KOPT-K1 (cell line): ENCODE measurements at regions not wholly inside any gene's neighbourhood (a gene's known extent, or its start where the extent isn't known, plus 50 kb on each side); places are given as distances from the start of the nearest gene placed in this dataset.
"Not testable (repeated sequence)": the region's sequence is repeated elsewhere in the genome, so short reads cannot be mapped to it uniquely, and the experiment has no call there.

Experiments
- H3K27ac ChIP-seq: fragments of 200-600 bp; sonication (generic); 2 replicates; pipeline ENCODE4 v1.5.1; 2016; ENCODE audit warnings: antibody characterized with exemption, mild to moderate bottlenecking, low read depth, low read length; ENCODE audit not compliant: poor library complexity, severe bottlenecking
- H3K36me3 ChIP-seq: fragments of 200-600 bp; sonication (generic); 2 replicates; pipeline ENCODE4 v1.5.1; 2017; ENCODE audit warnings: antibody characterized with exemption, mild to moderate bottlenecking, low read length, moderate library complexity; ENCODE audit not compliant: insufficient read depth
- H3K9me3 ChIP-seq: fragments of 200-600 bp; sonication (generic); 2 replicates; pipeline ENCODE4 v1.5.1; 2017; ENCODE audit warnings: antibody characterized with exemption, low read length, mild to moderate bottlenecking; ENCODE audit not compliant: insufficient read depth, poor library complexity, severe bottlenecking

DNA sequence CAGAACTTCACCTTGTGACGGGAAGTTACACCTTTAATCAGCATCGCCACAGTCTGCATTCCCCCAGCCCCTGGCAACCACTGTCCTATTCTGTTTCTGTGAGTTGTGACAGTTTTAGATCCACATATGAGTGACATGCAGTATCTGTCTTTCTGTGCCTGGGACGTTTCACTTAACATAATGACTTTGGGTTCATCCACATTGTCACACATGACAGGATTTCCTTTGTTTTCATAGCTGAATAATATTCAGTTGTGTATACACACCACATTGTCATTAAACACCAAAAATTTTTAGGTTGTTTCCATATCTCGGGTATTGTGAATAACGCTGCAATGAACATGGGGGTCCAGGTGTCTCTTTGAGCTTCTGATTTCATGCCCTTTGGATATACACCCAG lies 62.6 kb upstream of the BDH1 start:
- H3K36me3 ChIP-seq, result peaks cover 80% of the 10 kb centered on the region
- not testable (repeated sequence) for H3K27ac ChIP-seq
- peaks cover 29% of the 10 kb centered on the region for H3K9me3 ChIP-seq

DNA sequence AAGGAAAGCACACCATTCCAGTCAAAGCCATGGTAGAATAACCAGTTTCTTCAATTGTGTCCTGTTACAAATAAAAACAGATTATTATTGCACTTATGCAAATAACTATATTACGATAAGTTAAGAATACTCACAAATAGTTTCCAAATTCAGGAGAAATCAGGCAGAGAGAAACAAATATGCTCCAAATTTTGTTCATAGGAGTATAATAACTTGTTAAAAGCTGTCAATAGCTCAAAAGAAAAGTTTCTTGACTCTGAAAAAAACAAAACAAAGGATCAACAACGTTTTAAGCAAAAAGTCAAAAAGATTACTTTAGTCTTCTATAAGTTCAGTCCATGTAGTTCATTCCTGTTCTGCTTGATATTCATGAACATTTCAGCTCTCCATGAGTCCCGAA lies 59.7 kb upstream of the BDH1 start:
- H3K27ac ChIP-seq, result no peak overlapping the region
- H3K9me3 ChIP-seq, result peaks cover 29% of the 10 kb centered on the region
- H3K36me3 ChIP-seq, result peaks cover 98% of the 10 kb centered on the region

DNA sequence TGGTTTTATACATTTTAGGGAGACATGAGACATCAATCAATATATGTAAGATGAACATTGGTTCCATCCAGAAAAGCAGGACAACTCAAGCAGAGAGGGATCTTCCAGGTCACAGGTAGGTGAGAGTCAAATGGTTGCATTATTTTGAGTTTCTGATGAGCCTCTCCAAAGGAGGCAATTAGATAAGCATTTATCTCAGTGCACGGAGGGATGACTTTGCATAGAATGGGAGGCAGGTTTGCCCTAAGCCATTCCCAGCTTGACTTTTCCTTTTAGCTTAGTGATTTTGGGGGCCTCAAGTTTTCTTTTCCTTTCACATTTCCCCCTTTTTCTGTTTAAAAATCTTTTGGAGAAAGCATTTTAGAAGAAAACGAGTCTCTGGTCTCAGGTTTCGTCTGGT lies 58.4 kb upstream of the BDH1 start:
- not testable (repeated sequence) for H3K27ac ChIP-seq
- H3K36me3 ChIP-seq, result peaks cover 96% of the 10 kb centered on the region
- H3K9me3 ChIP-seq, result peaks cover 29% of the 10 kb centered on the region

DNA sequence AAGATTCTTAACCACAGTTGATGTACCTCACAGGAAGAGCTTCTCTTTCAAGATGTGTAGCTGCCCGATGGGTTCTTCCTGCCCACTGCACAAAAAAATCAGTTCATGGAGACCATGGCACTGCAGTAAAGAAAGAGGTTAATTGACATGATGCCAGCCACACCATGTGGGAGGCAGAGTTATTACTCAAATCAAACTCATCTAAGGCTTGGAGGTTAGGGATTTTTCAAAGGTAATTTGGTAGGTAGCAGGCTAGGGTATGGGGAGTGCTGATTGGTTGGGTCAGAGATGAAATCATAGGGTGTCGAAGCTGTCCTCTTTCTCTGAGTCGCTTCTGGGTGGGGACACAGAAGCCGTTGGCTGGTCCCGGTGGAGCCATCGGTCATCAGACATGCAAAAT lies 57.4 kb upstream of the BDH1 start:
- peaks cover 96% of the 10 kb centered on the region for H3K36me3 ChIP-seq
- H3K27ac ChIP-seq, result no peak overlapping the region
- H3K9me3 ChIP-seq, result peaks cover 29% of the 10 kb centered on the region

DNA sequence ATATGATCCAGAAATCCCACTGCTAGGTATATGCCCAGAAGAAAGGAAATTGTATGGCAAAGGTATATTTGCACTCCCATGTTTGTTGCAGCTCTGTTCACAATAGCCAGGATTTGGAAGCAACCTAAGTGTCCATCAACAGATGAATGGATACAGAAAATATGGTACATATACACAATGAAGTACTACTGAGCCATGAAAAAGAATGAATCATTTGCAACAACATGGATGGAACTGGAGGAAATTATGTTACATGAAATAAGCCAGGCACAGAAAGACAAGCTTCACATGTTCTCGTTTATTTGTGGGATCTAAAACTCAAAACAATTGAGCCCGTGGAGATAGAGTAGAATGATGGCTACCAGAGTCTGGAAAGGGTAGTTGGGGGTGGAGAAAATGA lies 55.5 kb upstream of the BDH1 start:
- H3K36me3 ChIP-seq, result peaks cover 98% of the 10 kb centered on the region
- H3K9me3 ChIP-seq, result peaks cover 14% of the 10 kb centered on the region
- no peak overlapping the region for H3K27ac ChIP-seq

- Histone ChIP-seq H3K36me3 (peaks cover 59% of the 10 kb centered on the region), H3K27ac (no peak overlapping the region), H3K9me3 (no peaks in the 10 kb centered on the region)
Observed at GRCh38 chr3:197606468-197606867, 50.7 kb upstream of the BDH1 start.
